ENCODE measurements at regions not wholly inside any gene's neighbourhood (a gene's known extent, or its start where the extent isn't known, plus 50 kb on each side); places are given as distances from the start of the nearest gene placed in this dataset.
A peak's percentile ranks its signal among the peaks of the same experiment; 100 is the strongest.

GRCh38 chr6:126266664-126267063 lies 73.3 kb upstream of the CENPW start:
- Histone ChIP-seq H3K27ac (no peak overlapping the region), H3K9me3 (replicated peaks) (no peaks in the 10 kb centered on the region), H3K36me3 (no peaks in the 10 kb centered on the region), H3K4me3 (no peak overlapping the region), H3K4me1 (no peaks in the 10 kb centered on the region), H3K27me3 (no peaks in the 10 kb centered on the region)
- no peak for DNase-seq

- Histone ChIP-seq H3K9me3 (replicated peaks) (no peaks in the 10 kb centered on the region), H3K27me3 (no peaks in the 10 kb centered on the region), H3K27ac (no peak overlapping the region), H3K4me1 (no peaks in the 10 kb centered on the region), H3K4me3 (no peak overlapping the region), H3K36me3 (no peaks in the 10 kb centered on the region)
- DNase-seq = peak in 1 of 2 experiments; percentile 7
Measured at GRCh38 chr6:126267626-126268025, 72.3 kb upstream of the CENPW start.

GRCh38 chr6:126268092-126268491 lies 71.8 kb upstream of the CENPW start:
- no peaks in the 10 kb centered on the region for H3K36me3 ChIP-seq
- DNase-seq = peak in 1 of 2 experiments; percentile 15
- no peaks in the 10 kb centered on the region for H3K9me3 ChIP-seq (replicated peaks)
- H3K27ac ChIP-seq = no peak overlapping the region
- H3K27me3 ChIP-seq = no peaks in the 10 kb centered on the region
- no peaks in the 10 kb centered on the region for H3K4me1 ChIP-seq
- no peak overlapping the region for H3K4me3 ChIP-seq

GRCh38 chr6:126280287-126280686 lies 59.6 kb upstream of the CENPW start:
- no peak for DNase-seq
- Histone ChIP-seq H3K36me3 (no peaks in the 10 kb centered on the region), H3K4me3 (no peak overlapping the region), H3K4me1 (no peaks in the 10 kb centered on the region), H3K9me3 (replicated peaks) (no peaks in the 10 kb centered on the region), H3K27me3 (no peaks in the 10 kb centered on the region), H3K27ac (no peak overlapping the region)

GRCh38 chr6:126285871-126286365 lies 54.0 kb upstream of the CENPW start:
- no peak for DNase-seq
- Histone ChIP-seq H3K9me3 (replicated peaks) (no peaks in the 10 kb centered on the region), H3K27me3 (no peaks in the 10 kb centered on the region), H3K27ac (no peak overlapping the region), H3K4me1 (no peaks in the 10 kb centered on the region), H3K36me3 (no peaks in the 10 kb centered on the region), H3K4me3 (no peak overlapping the region)
